Glutamatergic neuron (in vitro differentiated cells): ENCODE measurements at regions not wholly inside any gene's neighbourhood (a gene's known extent, or its start where the extent isn't known, plus 50 kb on each side); places are given as distances from the start of the nearest gene placed in this dataset.
"Not testable (repeated sequence)": the region's sequence is repeated elsewhere in the genome, so short reads cannot be mapped to it uniquely, and the experiment has no call there.

Experiments used
- DNase-seq: peaks from one replicate; pipeline ENCODE4 v3.0.0; 2022
- H3K27ac Mint-ChIP-seq: one replicate; pipeline ENCODE4 v1.8.0; 2020; ENCODE audit warnings: mild to moderate bottlenecking, mixed read lengths, inconsistent platforms; ENCODE audit not compliant: unreplicated experiment
- H3K27me3 Mint-ChIP-seq: one replicate; pipeline ENCODE4 v1.8.0; 2020; ENCODE audit warnings: mild to moderate bottlenecking, moderate library complexity, mixed read lengths, inconsistent platforms; ENCODE audit not compliant: unreplicated experiment
- H3K36me3 Mint-ChIP-seq: one replicate; pipeline ENCODE4 v1.8.0; 2020; ENCODE audit warnings: mild to moderate bottlenecking, mixed read lengths, inconsistent platforms; ENCODE audit not compliant: unreplicated experiment
- H3K4me1 Mint-ChIP-seq: one replicate; pipeline ENCODE4 v1.8.0; 2020; ENCODE audit warnings: mild to moderate bottlenecking, low read depth, mixed read lengths, inconsistent platforms; ENCODE audit not compliant: unreplicated experiment
- H3K4me3 Mint-ChIP-seq: one replicate; pipeline ENCODE4 v1.8.0; 2020; ENCODE audit warnings: mild to moderate bottlenecking, mixed read lengths, inconsistent platforms; ENCODE audit not compliant: unreplicated experiment
- H3K9me3 Mint-ChIP-seq: one replicate; pipeline ENCODE4 v1.8.0; 2020; ENCODE audit warnings: mild to moderate bottlenecking, moderate library complexity, mixed read lengths, inconsistent platforms; ENCODE audit not compliant: unreplicated experiment
- CTCF ChIP-seq: fragments of 200-600 bp; sonication (generic); IDR thresholded peaks from one replicate; pipeline ENCODE4 v1.5.0; 2021; ENCODE audit not compliant: partially characterized antibody, unreplicated experiment

- H3K4me1 Mint-ChIP-seq: no peaks in the 10 kb centered on the region
- no peak for DNase-seq
- no peaks in the 10 kb centered on the region for H3K27me3 Mint-ChIP-seq
- no peaks in the 10 kb centered on the region for H3K36me3 Mint-ChIP-seq
- H3K9me3 Mint-ChIP-seq: peaks cover 2% of the 10 kb centered on the region
- H3K27ac Mint-ChIP-seq: no peak overlapping the region
- H3K4me3 Mint-ChIP-seq: no peak overlapping the region
- TF ChIP-seq CTCF: no peak
Observed at GRCh38 chr13:84606616-84607015, 724.3 kb upstream of the SLITRK1 start.

- no peak overlapping the region for H3K4me3 Mint-ChIP-seq
- DNase-seq: no peak
- H3K4me1 Mint-ChIP-seq: no peaks in the 10 kb centered on the region
- no peaks in the 10 kb centered on the region for H3K36me3 Mint-ChIP-seq
- H3K9me3 Mint-ChIP-seq: peaks cover 2% of the 10 kb centered on the region
- no peak overlapping the region for H3K27ac Mint-ChIP-seq
- no peak for TF ChIP-seq CTCF
- H3K27me3 Mint-ChIP-seq: no peaks in the 10 kb centered on the region
Observed at GRCh38 chr13:84605927-84606326, 723.7 kb upstream of the SLITRK1 start.

GRCh38 chr13:84591444-84591843, 709.2 kb upstream of the SLITRK1 start:
- H3K4me3 Mint-ChIP-seq: no peak overlapping the region
- no peak overlapping the region for H3K27ac Mint-ChIP-seq
- H3K36me3 Mint-ChIP-seq: no peaks in the 10 kb centered on the region
- no peaks in the 10 kb centered on the region for H3K9me3 Mint-ChIP-seq
- no peaks in the 10 kb centered on the region for H3K27me3 Mint-ChIP-seq
- H3K4me1 Mint-ChIP-seq: no peaks in the 10 kb centered on the region
- no peak for TF ChIP-seq CTCF
- no peak for DNase-seq

GRCh38 chr13:84590663-84591062, 708.4 kb upstream of the SLITRK1 start:
- H3K4me1 Mint-ChIP-seq: no peaks in the 10 kb centered on the region
- no peaks in the 10 kb centered on the region for H3K36me3 Mint-ChIP-seq

GRCh38 chr13:84588023-84588422, 705.7 kb upstream of the SLITRK1 start:
- TF ChIP-seq CTCF: no peak
- H3K27ac Mint-ChIP-seq: no peak overlapping the region
- no peaks in the 10 kb centered on the region for H3K27me3 Mint-ChIP-seq
- H3K4me3 Mint-ChIP-seq: no peak overlapping the region
- H3K36me3 Mint-ChIP-seq: no peaks in the 10 kb centered on the region
- H3K9me3 Mint-ChIP-seq: no peaks in the 10 kb centered on the region
- no peak for DNase-seq
- no peaks in the 10 kb centered on the region for H3K4me1 Mint-ChIP-seq

More at GRCh38 chr13:84590663-84591062, 708.4 kb upstream of the SLITRK1 start:
- Mint-ChIP-seq H3K4me3 (no peak overlapping the region), H3K27ac (no peak overlapping the region), H3K9me3 (no peaks in the 10 kb centered on the region), H3K27me3 (no peaks in the 10 kb centered on the region)
- TF ChIP-seq CTCF: no peak
- no peak for DNase-seq

GRCh38 chr13:84579901-84580300, 697.6 kb upstream of the SLITRK1 start:
- not testable (repeated sequence) for H3K36me3 Mint-ChIP-seq, H3K9me3 Mint-ChIP-seq, H3K4me3 Mint-ChIP-seq, DNase-seq, H3K27me3 Mint-ChIP-seq, H3K27ac Mint-ChIP-seq
- peaks cover 12% of the 10 kb centered on the region for H3K4me1 Mint-ChIP-seq
